Adrenal gland (tissue), 9 donors: ENCODE measurements at regions not wholly inside any gene's neighbourhood (a gene's known extent, or its start where the extent isn't known, plus 50 kb on each side); places are given as distances from the start of the nearest gene placed in this dataset.
"Not testable (repeated sequence)": the region's sequence is repeated elsewhere in the genome, so short reads cannot be mapped to it uniquely, and the experiment has no call there.

Experiments
- DNase-seq, 7 donors: peaks; one replicate each; pipeline ENCODE4 v3.0.0-alpha.2; 2019 to 2020
- H3K27ac ChIP-seq, 5 donors: fragments of 200-600 bp; sonication (generic) in 4 of 5; 1 replicate in 3 of 5; 2 replicates in 2 of 5; pipeline versions ENCODE4 v1.5.1 to v1.8.0; 2016 to 2020; ENCODE audit warnings: mild to moderate bottlenecking in 1 of 5
- H3K27me3 ChIP-seq: fragments of 200-600 bp; 2 replicates; pipeline ENCODE4 v1.8.0; 2021
- H3K36me3 ChIP-seq, 2 donors: fragments of 200-600 bp; replicated peaks in 1 of 2; 1 replicate in 1 of 2; 2 replicates in 1 of 2; pipeline versions ENCODE4 v1.5.1 to v1.8.0; 2018 to 2022
- H3K4me1 ChIP-seq, 2 donors: fragments of 200-600 bp; replicated peaks in 1 of 2; 1 replicate in 1 of 2; 2 replicates in 1 of 2; pipeline versions ENCODE4 v1.5.1 to v1.8.0; 2018 to 2021
- H3K4me3 ChIP-seq, 4 donors: fragments of 200-600 bp; sonication (generic) in 3 of 4; one replicate each; pipeline ENCODE4 v1.5.1; 2016 to 2018
- H3K9me3 ChIP-seq, 3 donors: fragments of 200-600 bp; sonication (generic) in 1 of 3; replicated peaks in 1 of 3; 1 replicate in 2 of 3; 2 replicates in 1 of 3; pipeline versions ENCODE4 v1.5.1 to v1.8.0; 2016 to 2021
- WGBS, 4 donors: extraction: QIAGEN DNeasy Blood & Tissue Kit in 2 of 4; methylation state at CpG; one replicate each; pipeline versions ENCODE4 v1.1.5 to v1.1.7; 2013 to 2017; 5-methylcytosine and 5-hydroxymethylcytosine counted together
- intact Hi-C, 2 donors: fragments of 100-400 bp; cut with DNase I; formaldehyde crosslinking; loops; one replicate each; pipeline versions ENCODE4 v1.14.1 to v1.15.0; 2022 to 2023
- donor health status: healthy with polysubstance abuse.
- donor health status: Bipolar disorder and iron deficiency.
- donor health status: DM: yes; HTN: yes; CAD: no.
- donor health status: DM: no; HTN: no; CAD: no.
- donor health status: DM: no; HTN: no; CAD: no.

- H3K27me3 ChIP-seq, H3K27ac ChIP-seq, H3K9me3 ChIP-seq, intact Hi-C loops, H3K4me3 ChIP-seq, H3K36me3 ChIP-seq, H3K4me1 ChIP-seq: not testable (repeated sequence)
- DNase-seq: peak in 1 of 7 donors; percentile 8
- WGBS, 4 donors: 38 to 83% (median 60%) methylated on average over 1 of the region's 7 CpGs; no CpG with 5 or more reads in 1 of the 4 donors
Measured at GRCh38 chr17:46417907-46418306, 56.3 kb upstream of the ARL17B start.

GRCh38 chr17:46417261-46417660, 55.7 kb upstream of the ARL17B start:
- DNase-seq, H3K4me3 ChIP-seq, intact Hi-C loops, H3K27me3 ChIP-seq, H3K36me3 ChIP-seq, H3K27ac ChIP-seq, H3K4me1 ChIP-seq, H3K9me3 ChIP-seq: not testable (repeated sequence)
- no CpG with 5 or more reads among the region's 1 CpG for WGBS, 4 donors

- H3K27me3 ChIP-seq, intact Hi-C loops, H3K4me1 ChIP-seq, DNase-seq, H3K4me3 ChIP-seq, H3K27ac ChIP-seq, H3K36me3 ChIP-seq, H3K9me3 ChIP-seq: not testable (repeated sequence)
- WGBS, 4 donors: no CpG with 5 or more reads among the region's 3 CpGs
Measured at GRCh38 chr17:46414559-46414958, 53.0 kb upstream of the ARL17B start.

DNA sequence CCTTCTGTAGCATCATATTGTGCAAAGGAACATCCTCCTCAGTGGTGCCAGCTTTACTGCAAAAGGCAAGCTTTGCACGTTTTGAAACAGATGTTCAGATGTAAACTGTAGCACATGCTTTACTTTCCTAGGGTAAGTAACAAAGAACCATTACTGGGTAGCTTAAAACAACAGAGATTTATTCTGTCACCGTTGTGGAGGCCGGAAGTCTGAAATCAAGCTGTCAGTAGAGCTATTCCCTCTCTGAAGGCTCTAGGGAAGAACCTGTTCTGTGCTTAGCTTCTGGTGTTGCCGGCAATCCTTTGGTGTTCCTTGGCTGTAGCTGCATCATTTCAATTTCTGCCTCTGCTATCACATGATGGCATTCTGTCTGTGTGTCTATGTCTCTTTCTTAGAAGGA, 50.6 kb upstream of the ARL17B start:
- H3K4me1 ChIP-seq, H3K36me3 ChIP-seq, H3K9me3 ChIP-seq, H3K27me3 ChIP-seq, H3K27ac ChIP-seq, intact Hi-C loops, DNase-seq, H3K4me3 ChIP-seq: not testable (repeated sequence)
- WGBS, 4 donors: 83 to 93% (median 93%) methylated on average over 3 of the region's 4 CpGs; no CpG with 5 or more reads in 1 of the 4 donors

DNA sequence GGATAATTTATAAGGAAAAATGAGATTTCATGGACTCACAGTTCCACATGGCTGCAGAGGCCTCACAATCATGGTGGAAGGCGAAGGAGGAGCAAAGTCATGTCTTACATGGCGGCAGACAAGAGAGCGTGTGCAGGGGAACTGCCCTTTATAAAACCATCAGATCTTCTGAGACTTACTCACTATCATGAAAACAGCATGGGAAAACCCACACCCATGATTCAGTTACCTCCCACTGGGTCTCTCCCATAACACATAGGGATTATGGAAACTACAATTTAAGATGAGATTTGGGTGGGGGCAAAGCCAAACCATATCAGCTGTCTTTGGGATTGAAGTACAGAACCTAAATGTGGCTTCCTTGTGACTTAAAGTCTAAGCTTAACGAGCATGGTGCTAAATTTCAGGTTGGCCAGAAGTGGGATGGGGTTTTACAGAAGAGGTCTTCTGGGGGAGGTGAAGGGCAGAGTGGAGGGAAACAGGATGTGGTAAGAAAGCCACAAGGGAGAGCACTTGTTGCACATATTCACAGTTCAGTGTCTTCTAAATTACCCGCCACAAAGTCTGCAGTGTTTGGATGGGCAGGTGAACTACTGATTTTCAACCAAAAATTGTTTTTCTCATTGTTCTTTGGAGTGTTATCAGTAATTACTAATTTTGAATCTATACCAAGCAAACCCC, 49.7 kb upstream of the ARL17B start:
- no CpG with 5 or more reads among the region's 5 CpGs for WGBS, 4 donors
- H3K4me1 ChIP-seq, intact Hi-C loops, H3K36me3 ChIP-seq, H3K4me3 ChIP-seq, H3K27me3 ChIP-seq, H3K9me3 ChIP-seq, DNase-seq, H3K27ac ChIP-seq: not testable (repeated sequence)
